ENCODE measurements at regions not wholly inside any gene's neighbourhood (a gene's known extent, or its start where the extent isn't known, plus 50 kb on each side); places are given as distances from the start of the nearest gene placed in this dataset.

DNA sequence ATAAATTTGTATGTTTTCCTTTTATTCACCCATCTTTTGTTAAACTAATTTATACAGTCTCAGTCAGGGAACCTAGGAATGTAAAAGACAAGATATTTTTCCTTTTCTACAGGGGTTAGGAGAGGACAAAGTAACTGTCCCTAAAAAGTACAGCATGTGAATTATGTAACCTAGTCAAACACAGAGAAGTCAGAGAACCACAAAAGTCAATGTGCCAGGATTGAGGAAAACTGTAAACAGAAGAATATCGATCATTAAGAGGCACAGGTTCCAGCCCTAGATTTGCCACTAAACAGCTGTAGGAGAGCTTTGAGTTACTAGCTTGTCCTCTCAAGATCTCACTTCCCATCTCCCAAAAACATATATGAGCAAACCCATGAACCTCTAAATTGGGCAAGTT, 550.9 kb upstream of the FAT3 start:
- TF ChIP-seq, protein P1, sequence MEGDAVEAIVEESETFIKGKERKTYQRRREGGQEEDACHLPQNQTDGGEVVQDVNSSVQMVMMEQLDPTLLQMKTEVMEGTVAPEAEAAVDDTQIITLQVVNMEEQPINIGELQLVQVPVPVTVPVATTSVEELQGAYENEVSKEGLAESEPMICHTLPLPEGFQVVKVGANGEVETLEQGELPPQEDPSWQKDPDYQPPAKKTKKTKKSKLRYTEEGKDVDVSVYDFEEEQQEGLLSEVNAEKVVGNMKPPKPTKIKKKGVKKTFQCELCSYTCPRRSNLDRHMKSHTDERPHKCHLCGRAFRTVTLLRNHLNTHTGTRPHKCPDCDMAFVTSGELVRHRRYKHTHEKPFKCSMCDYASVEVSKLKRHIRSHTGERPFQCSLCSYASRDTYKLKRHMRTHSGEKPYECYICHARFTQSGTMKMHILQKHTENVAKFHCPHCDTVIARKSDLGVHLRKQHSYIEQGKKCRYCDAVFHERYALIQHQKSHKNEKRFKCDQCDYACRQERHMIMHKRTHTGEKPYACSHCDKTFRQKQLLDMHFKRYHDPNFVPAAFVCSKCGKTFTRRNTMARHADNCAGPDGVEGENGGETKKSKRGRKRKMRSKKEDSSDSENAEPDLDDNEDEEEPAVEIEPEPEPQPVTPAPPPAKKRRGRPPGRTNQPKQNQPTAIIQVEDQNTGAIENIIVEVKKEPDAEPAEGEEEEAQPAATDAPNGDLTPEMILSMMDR (IDR thresholded peaks at IDR 0.05; ENCODE audit: insufficient read depth, low read depth, low read length, missing control alignments), result no peak
- DNase-seq (ENCODE audit: low read depth), result no peak
- no peak overlapping the region for H3K4me3 ChIP-seq (ENCODE audit: low read length)

DNA sequence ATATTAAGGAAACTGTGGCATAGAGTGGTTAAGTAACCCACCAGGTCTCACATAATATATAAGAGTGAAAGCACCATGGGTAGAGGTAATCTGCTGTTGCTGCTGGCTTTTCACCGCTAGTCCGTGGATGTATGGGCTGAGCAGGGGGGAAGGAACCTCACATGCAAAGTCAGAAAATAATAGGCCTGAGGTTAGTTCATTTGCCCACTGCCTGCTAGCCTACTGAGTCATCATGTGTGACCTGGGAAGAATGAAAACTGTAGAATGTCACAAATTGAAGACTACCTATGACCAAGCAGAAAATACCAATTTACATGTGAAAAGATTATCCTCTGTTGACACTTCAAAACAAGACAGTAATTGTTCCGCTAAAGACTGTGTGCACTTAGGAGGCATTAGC, 560.1 kb upstream of the FAT3 start:
- TF ChIP-seq, protein P1 (IDR thresholded peaks at IDR 0.05; ENCODE audit: insufficient read depth, low read depth, low read length, missing control alignments), result no peak
- DNase-seq (ENCODE audit: low read depth), result no peak
- H3K4me3 ChIP-seq (ENCODE audit: low read length), result no peak overlapping the region

DNA sequence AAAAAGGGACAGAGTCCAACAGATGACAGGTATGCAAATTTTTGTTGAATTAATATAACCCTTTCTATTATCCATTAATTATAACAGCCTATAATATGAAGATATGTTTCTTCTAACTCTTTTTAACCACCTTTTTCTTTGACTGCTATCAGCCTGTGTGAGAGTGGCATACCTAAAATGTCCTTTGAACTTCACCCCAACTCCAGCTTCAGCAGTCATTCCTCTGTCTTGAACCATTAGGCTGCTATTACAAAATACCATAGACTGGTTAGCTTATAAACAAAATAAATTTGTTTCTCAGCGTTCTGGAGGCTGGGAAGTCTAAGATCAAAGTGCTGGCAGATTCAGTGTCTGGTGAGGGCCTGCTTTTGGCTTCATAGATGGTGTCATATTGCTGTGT, 564.6 kb upstream of the FAT3 start:
- no peak for DNase-seq (ENCODE audit: low read depth)
- H3K4me3 ChIP-seq (ENCODE audit: low read length), result no peak overlapping the region
- TF ChIP-seq, protein P1 (IDR thresholded peaks at IDR 0.05; ENCODE audit: insufficient read depth, low read depth, low read length, missing control alignments), result no peak

DNA sequence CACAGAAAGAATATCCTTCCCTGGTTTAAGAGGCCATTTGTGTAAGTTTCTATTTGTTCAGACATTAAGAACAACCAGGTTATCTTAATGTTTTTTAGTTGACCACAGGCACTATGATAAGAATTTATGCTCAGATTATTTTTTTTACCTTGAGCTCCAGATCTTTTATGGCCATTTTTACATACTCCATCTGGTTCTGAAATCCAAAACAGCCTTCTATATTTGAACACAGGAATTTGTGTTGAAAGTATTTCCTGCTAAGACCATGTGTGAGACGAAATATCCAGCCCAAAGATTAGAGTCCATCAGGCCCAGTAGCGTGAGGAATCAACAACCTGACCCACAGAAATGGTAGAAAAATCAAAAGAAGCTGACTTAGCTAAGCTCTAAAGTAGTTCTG, 569.9 kb upstream of the FAT3 start:
- TF ChIP-seq, protein P1 (IDR thresholded peaks at IDR 0.05; ENCODE audit: insufficient read depth, low read depth, low read length, missing control alignments), result no peak
- H3K4me3 ChIP-seq (ENCODE audit: low read length), result no peak overlapping the region
- no peak for DNase-seq (ENCODE audit: low read depth)

DNA sequence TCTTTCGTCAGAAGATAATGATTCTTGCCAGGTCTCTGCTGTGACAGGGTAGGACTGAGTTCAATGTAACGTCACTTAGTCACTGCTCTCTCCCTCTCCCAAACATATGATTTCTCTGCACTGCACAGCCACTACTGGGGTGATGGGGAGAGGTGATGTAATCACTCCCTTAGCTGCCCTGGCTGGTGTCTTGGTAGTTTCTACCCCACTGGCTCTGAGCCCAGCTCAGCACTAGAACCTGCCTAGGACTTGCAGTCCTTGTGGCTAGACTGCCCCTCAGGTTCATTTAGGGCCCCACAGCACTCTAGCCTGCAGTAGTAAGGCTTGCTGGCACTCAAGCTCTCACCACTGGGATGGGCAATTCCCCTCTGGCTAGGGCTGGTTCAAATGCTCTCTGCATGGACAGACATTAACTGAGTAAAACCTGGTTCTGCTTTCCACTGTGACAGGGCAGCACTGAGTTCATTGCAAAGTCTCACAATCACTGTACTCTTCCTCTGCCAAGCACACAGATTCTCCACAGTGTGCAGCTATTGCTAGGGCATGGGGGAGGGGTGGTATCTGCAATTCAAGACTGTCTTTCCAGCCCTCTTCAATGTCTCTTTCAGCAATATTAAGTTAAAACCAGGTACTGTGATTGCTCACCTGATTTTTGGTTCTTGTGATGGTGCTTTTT, 571.4 kb upstream of the FAT3 start:
- H3K4me3 ChIP-seq (ENCODE audit: low read length), result no peak overlapping the region
- TF ChIP-seq, protein P1 (IDR thresholded peaks at IDR 0.05; ENCODE audit: insufficient read depth, low read depth, low read length, missing control alignments), result no peak
- DNase-seq (ENCODE audit: low read depth), result peak; percentile 1

DNA sequence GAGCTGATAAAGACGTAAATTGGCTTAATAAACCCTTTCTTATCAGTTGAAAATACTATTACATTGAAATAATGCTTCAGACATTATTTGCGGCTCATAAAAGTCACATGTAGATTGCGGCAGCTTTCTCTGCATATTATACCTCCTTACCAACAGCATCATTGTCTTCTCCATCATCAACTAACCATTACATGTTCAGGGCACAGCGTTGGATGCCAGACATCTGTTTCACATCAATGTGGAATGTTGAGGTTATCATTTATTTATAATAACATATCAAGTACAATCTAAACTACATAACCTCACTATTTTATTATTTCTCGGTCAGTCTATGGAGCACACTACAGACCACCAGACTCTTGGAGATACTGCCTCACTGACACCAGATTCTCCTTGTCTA, 573.8 kb upstream of the FAT3 start:
- no peak for DNase-seq (ENCODE audit: low read depth)
- no peak overlapping the region for H3K4me3 ChIP-seq (ENCODE audit: low read length)
- TF ChIP-seq, protein P1 (IDR thresholded peaks at IDR 0.05; ENCODE audit: insufficient read depth, low read depth, low read length, missing control alignments), result no peak

DNA sequence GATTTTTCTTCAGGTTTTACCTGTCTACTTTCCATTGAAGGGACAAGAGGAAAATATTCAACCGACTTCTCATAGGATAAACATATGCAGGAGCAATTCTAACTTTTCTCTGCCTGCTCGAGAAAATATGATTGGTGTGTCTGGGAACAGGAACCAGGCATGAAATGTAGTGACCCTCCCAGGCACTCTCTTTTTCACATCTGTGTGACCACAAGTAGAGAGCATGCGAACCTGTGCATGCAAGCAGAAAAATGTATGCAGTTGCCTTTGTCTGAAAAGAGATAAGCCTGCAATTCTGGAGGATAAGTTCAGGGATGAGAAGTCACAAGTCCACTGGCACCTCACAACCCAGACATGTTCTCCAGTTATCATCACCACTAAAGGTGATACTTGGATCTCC, 583.5 kb upstream of the FAT3 start:
- no peak overlapping the region for H3K4me3 ChIP-seq (ENCODE audit: low read length)
- TF ChIP-seq, protein P1 (IDR thresholded peaks at IDR 0.05; ENCODE audit: insufficient read depth, low read depth, low read length, missing control alignments), result no peak
- DNase-seq (ENCODE audit: low read depth), result no peak

Measured in epithelial cell of esophagus (primary cell).